OCI-LY1 (cell line): ENCODE measurements at regions not wholly inside any gene's neighbourhood (a gene's known extent, or its start where the extent isn't known, plus 50 kb on each side); places are given as distances from the start of the nearest gene placed in this dataset.

Source experiments
- H2AFZ ChIP-seq: fragments of 200-600 bp; sonication (generic), shearing (Covaris generic); 2 replicates; pipeline ENCODE4 v1.6.0; 2014; ENCODE audit warnings: antibody characterized with exemption, mild to moderate bottlenecking, low read length
- H3F3A ChIP-seq: fragments of 200-600 bp; sonication (generic), shearing (Covaris generic); 2 replicates; pipeline ENCODE4 v1.6.0; 2014; ENCODE audit warnings: mild to moderate bottlenecking, antibody characterized with exemption, low read length, moderate library complexity; ENCODE audit not compliant: insufficient read depth
- H3K27ac ChIP-seq: fragments of 200-600 bp; sonication (generic); 2 replicates; pipeline ENCODE4 v1.5.1; 2014; ENCODE audit warnings: low read length, mixed run types, mild to moderate bottlenecking, low read depth; ENCODE audit not compliant: poor library complexity, severe bottlenecking
- H3K27me3 ChIP-seq: fragments of 200-600 bp; sonication (generic); 2 replicates; pipeline ENCODE4 v1.6.0; 2014; ENCODE audit warnings: antibody characterized with exemption, mild to moderate bottlenecking, low read length, moderate library complexity; ENCODE audit not compliant: insufficient read depth
- H3K36me3 ChIP-seq: fragments of 200-600 bp; sonication (generic); 2 replicates; pipeline ENCODE4 v1.6.1; 2014; ENCODE audit warnings: mild to moderate bottlenecking, antibody characterized with exemption, low read length, moderate library complexity, mixed read lengths; ENCODE audit not compliant: insufficient read depth
- H3K4me1 ChIP-seq: fragments of 200-600 bp; sonication (generic); 2 replicates; pipeline ENCODE4 v1.5.1; 2014; ENCODE audit warnings: mild to moderate bottlenecking, low read length, moderate library complexity; ENCODE audit not compliant: insufficient read depth, severe bottlenecking
- H3K4me2 ChIP-seq: fragments of 200-600 bp; sonication (generic), shearing (Covaris generic); 2 replicates; pipeline ENCODE4 v1.6.1; 2014; ENCODE audit warnings: low read length
- H3K4me3 ChIP-seq: fragments of 200-600 bp; sonication (generic); 2 replicates; pipeline ENCODE4 v1.5.1; 2014; ENCODE audit warnings: low read length, low read depth, mild to moderate bottlenecking, mixed read lengths; ENCODE audit not compliant: poor library complexity, severe bottlenecking
- H3K79me2 ChIP-seq: fragments of 200-600 bp; shearing (Covaris generic); 2 replicates; pipeline ENCODE4 v1.6.1; 2016; ENCODE audit warnings: mixed run types, low read length, mixed read lengths; ENCODE audit not compliant: insufficient read depth
- H3K9ac ChIP-seq: fragments of 200-600 bp; sonication (generic), shearing (Covaris generic); 2 replicates; pipeline ENCODE4 v1.6.1; 2014; ENCODE audit warnings: mild to moderate bottlenecking, low read length, mixed read lengths
- H3K9me2 ChIP-seq: fragments of 200-600 bp; sonication (generic), shearing (Covaris generic); 2 replicates; pipeline ENCODE4 v1.6.1; 2014; ENCODE audit warnings: low read depth, mild to moderate bottlenecking, low read length, mixed read lengths
- H3K9me3 ChIP-seq: fragments of 200-600 bp; shearing (Covaris generic); 2 replicates; pipeline ENCODE4 v1.6.1; 2014; ENCODE audit warnings: low read length, mixed read lengths
- H4K20me1 ChIP-seq: fragments of 200-600 bp; sonication (generic), shearing (Covaris generic); 2 replicates; pipeline ENCODE4 v1.6.0; 2016; ENCODE audit warnings: mild to moderate bottlenecking, low read length; ENCODE audit not compliant: insufficient read depth
- EZH2 ChIP-seq: fragments of 200-600 bp; sonication (generic), shearing (Covaris generic); IDR thresholded peaks from 2 replicates; pipeline ENCODE4 v1.8.0; 2017; ENCODE audit warnings: borderline replicate concordance, mixed run types, mild to moderate bottlenecking, antibody characterized with exemption, low read length, moderate library complexity, mixed read lengths
- TF ChIP-seq, protein P1 (sequence below): fragments of 200-600 bp; sonication (generic), shearing (Covaris generic); IDR thresholded peaks from 2 replicates; pipeline ENCODE4 v1.5.1; 2017; ENCODE audit warnings: mild to moderate bottlenecking, antibody characterized with exemption, low read length, moderate library complexity, mixed read lengths

DNA sequence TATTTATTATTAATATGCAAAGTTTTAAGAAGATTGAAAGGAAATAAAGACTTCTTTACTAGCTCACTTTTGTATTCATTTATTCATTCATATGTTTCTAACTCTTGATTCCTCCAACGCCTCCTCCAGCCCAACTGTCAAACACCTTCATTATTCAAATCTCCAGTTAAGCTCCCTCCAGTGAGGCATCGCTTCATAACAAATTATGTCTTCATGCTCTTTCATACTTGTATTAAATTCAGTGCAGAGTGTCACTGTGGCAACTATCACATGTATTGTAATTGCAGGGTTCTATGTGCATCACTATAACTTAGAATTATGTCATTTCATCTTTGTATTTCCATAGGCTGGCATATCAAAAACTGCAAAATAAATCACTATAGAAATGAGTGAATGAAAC is 1394.2 kb upstream of the PCDH7 start:
- TF ChIP-seq EZH2 = no peak
- TF ChIP-seq, protein P1, sequence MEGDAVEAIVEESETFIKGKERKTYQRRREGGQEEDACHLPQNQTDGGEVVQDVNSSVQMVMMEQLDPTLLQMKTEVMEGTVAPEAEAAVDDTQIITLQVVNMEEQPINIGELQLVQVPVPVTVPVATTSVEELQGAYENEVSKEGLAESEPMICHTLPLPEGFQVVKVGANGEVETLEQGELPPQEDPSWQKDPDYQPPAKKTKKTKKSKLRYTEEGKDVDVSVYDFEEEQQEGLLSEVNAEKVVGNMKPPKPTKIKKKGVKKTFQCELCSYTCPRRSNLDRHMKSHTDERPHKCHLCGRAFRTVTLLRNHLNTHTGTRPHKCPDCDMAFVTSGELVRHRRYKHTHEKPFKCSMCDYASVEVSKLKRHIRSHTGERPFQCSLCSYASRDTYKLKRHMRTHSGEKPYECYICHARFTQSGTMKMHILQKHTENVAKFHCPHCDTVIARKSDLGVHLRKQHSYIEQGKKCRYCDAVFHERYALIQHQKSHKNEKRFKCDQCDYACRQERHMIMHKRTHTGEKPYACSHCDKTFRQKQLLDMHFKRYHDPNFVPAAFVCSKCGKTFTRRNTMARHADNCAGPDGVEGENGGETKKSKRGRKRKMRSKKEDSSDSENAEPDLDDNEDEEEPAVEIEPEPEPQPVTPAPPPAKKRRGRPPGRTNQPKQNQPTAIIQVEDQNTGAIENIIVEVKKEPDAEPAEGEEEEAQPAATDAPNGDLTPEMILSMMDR = no peak
- Histone ChIP-seq H3K4me2 (no peak overlapping the region), H3K27ac (no peak overlapping the region), H3F3A (no peaks in the 10 kb centered on the region), H3K4me1 (no peaks in the 10 kb centered on the region), H3K79me2 (no peaks in the 10 kb centered on the region), H3K9me3 (no peaks in the 10 kb centered on the region), H4K20me1 (no peaks in the 10 kb centered on the region), H3K27me3 (no peaks in the 10 kb centered on the region), H2AFZ (no peak overlapping the region), H3K9me2 (no peaks in the 10 kb centered on the region), H3K9ac (no peak overlapping the region), H3K36me3 (no peaks in the 10 kb centered on the region), H3K4me3 (no peak overlapping the region)

DNA sequence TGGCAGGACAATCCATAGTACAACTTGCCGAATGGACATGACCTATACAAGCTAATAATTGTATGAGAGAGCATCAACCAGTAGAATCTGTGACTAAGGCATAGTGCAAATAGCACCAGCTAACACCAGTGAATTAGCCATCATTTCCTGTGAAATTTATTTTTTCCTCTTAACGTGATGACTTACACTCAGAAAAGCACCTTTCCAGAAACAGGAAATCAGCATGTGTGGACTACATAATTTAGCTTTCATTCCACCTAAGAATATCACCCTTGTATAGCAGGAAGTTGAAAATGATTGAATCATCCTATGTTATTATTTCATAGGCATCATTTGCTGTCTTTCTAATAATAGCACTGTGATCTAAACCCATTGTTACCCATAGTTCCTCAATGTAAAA is 1393.4 kb upstream of the PCDH7 start:
- H4K20me1 ChIP-seq = no peaks in the 10 kb centered on the region
- no peaks in the 10 kb centered on the region for H3K9me2 ChIP-seq
- TF ChIP-seq, protein P1 = no peak
- TF ChIP-seq EZH2 = no peak
- no peak overlapping the region for H2AFZ ChIP-seq
- no peak overlapping the region for H3K4me2 ChIP-seq
- H3K9me3 ChIP-seq = no peaks in the 10 kb centered on the region
- H3K27ac ChIP-seq = no peak overlapping the region
- no peak overlapping the region for H3K9ac ChIP-seq
- no peaks in the 10 kb centered on the region for H3K27me3 ChIP-seq
- no peak overlapping the region for H3K4me3 ChIP-seq
- H3K4me1 ChIP-seq = no peaks in the 10 kb centered on the region
- H3K36me3 ChIP-seq = no peaks in the 10 kb centered on the region
- H3F3A ChIP-seq = no peaks in the 10 kb centered on the region
- no peaks in the 10 kb centered on the region for H3K79me2 ChIP-seq

DNA sequence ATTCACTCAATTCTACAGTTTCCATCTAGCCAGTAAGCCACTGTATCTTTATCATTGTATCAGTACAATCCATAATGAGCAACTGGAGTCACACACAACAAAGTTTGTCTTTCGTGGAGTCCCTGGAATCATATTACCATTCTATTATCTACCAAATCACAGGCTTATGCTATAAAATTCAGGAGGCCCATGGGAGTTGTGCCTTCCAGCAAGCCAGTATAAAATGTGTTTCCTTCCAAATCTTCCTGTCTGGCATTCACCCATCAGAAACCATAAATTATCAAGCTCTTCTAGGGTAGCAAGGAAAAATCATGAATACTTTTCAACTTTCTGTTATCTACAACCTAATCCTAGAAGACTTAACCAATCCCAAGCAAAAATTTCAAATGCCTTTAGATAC is 1383.3 kb upstream of the PCDH7 start:
- Histone ChIP-seq H3K27me3 (no peaks in the 10 kb centered on the region), H2AFZ (no peak overlapping the region), H3F3A (no peaks in the 10 kb centered on the region), H3K79me2 (no peaks in the 10 kb centered on the region), H4K20me1 (no peaks in the 10 kb centered on the region), H3K9ac (no peak overlapping the region), H3K9me2 (no peaks in the 10 kb centered on the region), H3K9me3 (no peaks in the 10 kb centered on the region), H3K4me3 (no peak overlapping the region), H3K4me1 (no peaks in the 10 kb centered on the region), H3K36me3 (no peaks in the 10 kb centered on the region), H3K27ac (no peak overlapping the region), H3K4me2 (no peak overlapping the region)
- TF ChIP-seq EZH2 = no peak
- TF ChIP-seq, protein P1 = no peak
